H1 (cell line): ENCODE measurements at regions not wholly inside any gene's neighbourhood (a gene's known extent, or its start where the extent isn't known, plus 50 kb on each side); places are given as distances from the start of the nearest gene placed in this dataset.

Experiments used
- CTCF ChIA-PET: fragments of 300-600 bp; sonication (Branson Sonifier 250); formaldehyde crosslinking; loops from one replicate; lab custom pipeline; 2021; ENCODE audit not compliant: partially characterized antibody; lab: Charles Lee
- POLR2A ChIA-PET: fragments of 300-600 bp; sonication (Branson Sonifier 250); formaldehyde crosslinking; loops from one replicate; lab custom pipeline; 2021; ENCODE audit warnings: inconsistent platforms; ENCODE audit not compliant: partially characterized antibody; lab: Charles Lee
- DNase-seq, 2 experiments: peaks; one replicate each; pipeline versions ENCODE4 v3.0.0 to v3.0.0-alpha.2; 2010 to 2022; ENCODE audit warnings: low spot score in 2 of 2, low read depth in 1 of 2, mixed read lengths in 1 of 2
- FAIRE-seq: peaks from 2 replicates; lab custom pipeline; 2011; peaks lifted over from hg19 to GRCh38; lab: Jason Lieb, UNC
- H2AFZ ChIP-seq: 2 replicates; pipeline ENCODE4 v1.8.1; 2012; ENCODE audit warnings: low read length, inconsistent platforms
- H2AK5ac ChIP-seq: 2 replicates; pipeline ENCODE4 v1.6.1; 2013; ENCODE audit warnings: low read depth, low read length
- H2BK120ac ChIP-seq: replicated peaks from 2 replicates; pipeline ENCODE3; 2013; ENCODE audit warnings: low read depth, low read length, inconsistent platforms
- H2BK12ac ChIP-seq: 2 replicates; pipeline ENCODE4 v1.6.1; 2013; ENCODE audit warnings: low read depth, low read length
- H2BK15ac ChIP-seq: 2 replicates; pipeline ENCODE4 v1.6.1; 2013; ENCODE audit warnings: low read length
- H2BK20ac ChIP-seq: 2 replicates; pipeline ENCODE4 v1.6.1; 2013; ENCODE audit warnings: low read length
- H2BK5ac ChIP-seq: 2 replicates; pipeline ENCODE4 v1.6.1; 2013; ENCODE audit warnings: low read depth, low read length
- H3K14ac ChIP-seq: 2 replicates; pipeline ENCODE4 v1.6.1; 2013; ENCODE audit warnings: inconsistent platforms; ENCODE audit not compliant: insufficient read length
- H3K18ac ChIP-seq: 2 replicates; pipeline ENCODE4 v1.6.1; 2013; ENCODE audit warnings: low read length; ENCODE audit errors: extremely low read depth
- H3K23ac ChIP-seq: 2 replicates; pipeline ENCODE4 v1.6.1; 2013; ENCODE audit warnings: inconsistent platforms; ENCODE audit not compliant: insufficient read length
- H3K23me2 ChIP-seq: 2 replicates; pipeline ENCODE4 v1.6.1; 2013; ENCODE audit warnings: low read depth, low read length
- H3K27ac ChIP-seq: 2 replicates; pipeline ENCODE4 v1.6.1; 2011; ENCODE audit warnings: low read depth, low read length, inconsistent platforms
- H3K27me3 ChIP-seq, 4 experiments: replicated peaks in 1 of 4; 1 replicate in 1 of 4; 2 replicates in 3 of 4; pipeline versions ENCODE4 v1.6.1 to v1.8.1; 2011 to 2013; ENCODE audit warnings: low read length in 3 of 4, mild to moderate bottlenecking in 3 of 4, inconsistent platforms in 2 of 4, mixed read lengths in 2 of 4, moderate library complexity in 1 of 4; ENCODE audit not compliant: control insufficient read depth in 3 of 4, insufficient read depth in 3 of 4; ENCODE audit errors: extremely low read depth in 1 of 4
- H3K36me3 ChIP-seq, 4 experiments: 2 replicates each; pipeline versions ENCODE4 v1.6.1 to v1.8.1; 2011 to 2013; ENCODE audit warnings: mild to moderate bottlenecking in 4 of 4, low read length in 3 of 4, moderate library complexity in 2 of 4, control low read depth in 1 of 4, inconsistent platforms in 1 of 4; ENCODE audit not compliant: insufficient read depth in 4 of 4, control insufficient read depth in 2 of 4
- H3K4ac ChIP-seq: replicated peaks from 2 replicates; pipeline ENCODE3; 2013; ENCODE audit warnings: low read length, low read depth, mixed read lengths, inconsistent platforms; ENCODE audit not compliant: insufficient read length
- H3K4me1 ChIP-seq, 4 experiments: replicated peaks in 1 of 4; 1 replicate in 1 of 4; 2 replicates in 3 of 4; pipeline versions ENCODE4 v1.6.1 to v1.8.1; 2011 to 2013; ENCODE audit warnings: low read length in 3 of 4, inconsistent platforms in 2 of 4, mixed read lengths in 1 of 4; ENCODE audit not compliant: insufficient read depth in 4 of 4, control insufficient read depth in 3 of 4
- H3K4me2 ChIP-seq, 2 experiments: 2 replicates each; pipeline versions ENCODE4 v1.6.1 to v1.8.1; 2011 to 2013; ENCODE audit warnings: low read depth in 2 of 2, low read length in 2 of 2, control low read depth in 1 of 2, inconsistent platforms in 1 of 2, mild to moderate bottlenecking in 1 of 2; ENCODE audit not compliant: insufficient read depth in 1 of 2
- H3K4me3 ChIP-seq, 4 experiments: fragments of 200-600, 300-600 bp in 1 of 4; sonication (generic), shearing (Covaris generic), sonication (Bioruptor Twin) in 1 of 4; 2 replicates each; pipeline versions ENCODE4 v1.5.1 to v1.8.1; 2011 to 2016; ENCODE audit warnings: low read length in 4 of 4, low read depth in 3 of 4, control low read depth in 2 of 4, inconsistent platforms in 2 of 4, mild to moderate bottlenecking in 2 of 4, mixed read lengths in 1 of 4, moderate library complexity in 1 of 4; ENCODE audit not compliant: insufficient read depth in 2 of 4; ENCODE audit errors: extremely low read depth in 1 of 4
- H3K56ac ChIP-seq: replicated peaks from 2 replicates; pipeline ENCODE3; 2013; ENCODE audit warnings: low read depth, mild to moderate bottlenecking, mixed read lengths, low read length, inconsistent platforms; ENCODE audit not compliant: insufficient read length
- H3K79me1 ChIP-seq: 2 replicates; pipeline ENCODE4 v1.6.1; 2013; ENCODE audit warnings: low read depth, low read length, control low read depth
- H3K79me2 ChIP-seq, 2 experiments: 2 replicates each; pipeline versions ENCODE4 v1.6.1 to v1.8.1; 2012 to 2013; ENCODE audit warnings: low read length in 2 of 2, mild to moderate bottlenecking in 2 of 2, inconsistent platforms in 1 of 2; ENCODE audit not compliant: insufficient read depth in 2 of 2, control insufficient read depth in 1 of 2
- H3K9ac ChIP-seq, 4 experiments: replicated peaks in 1 of 4; 1 replicate in 1 of 4; 2 replicates in 3 of 4; pipeline versions ENCODE4 v1.6.1 to v1.8.1; 2011 to 2013; ENCODE audit warnings: low read depth in 3 of 4, low read length in 3 of 4, control low read depth in 2 of 4, mild to moderate bottlenecking in 2 of 4, moderate library complexity in 2 of 4, inconsistent platforms in 1 of 4; ENCODE audit errors: extremely low read depth in 1 of 4
- H3K9me3 ChIP-seq, 2 experiments: 2 replicates each; pipeline versions ENCODE4 v1.6.1 to v1.8.1; 2012 to 2013; ENCODE audit warnings: mild to moderate bottlenecking in 2 of 2, moderate library complexity in 2 of 2, control low read depth in 1 of 2, inconsistent platforms in 1 of 2, low read depth in 1 of 2, low read length in 1 of 2, mixed read lengths in 1 of 2; ENCODE audit not compliant: insufficient read depth in 2 of 2
- H4K20me1 ChIP-seq, 2 experiments: replicated peaks in 1 of 2; 2 replicates each; pipeline versions ENCODE3 to v1.8.1; 2011 to 2013; ENCODE audit warnings: inconsistent platforms in 2 of 2, low read length in 2 of 2, mild to moderate bottlenecking in 1 of 2; ENCODE audit not compliant: insufficient read depth in 2 of 2, control insufficient read depth in 1 of 2
- H4K5ac ChIP-seq: 2 replicates; pipeline ENCODE4 v1.6.1; 2013; ENCODE audit warnings: low read length, low read depth, mixed read lengths, inconsistent platforms; ENCODE audit not compliant: insufficient read length
- H4K8ac ChIP-seq: 2 replicates; pipeline ENCODE4 v1.8.0; 2013; ENCODE audit warnings: mild to moderate bottlenecking, moderate library complexity, low read length, inconsistent platforms; ENCODE audit not compliant: insufficient read depth; ENCODE audit errors: extremely low read depth
- H4K91ac ChIP-seq: replicated peaks from 2 replicates; pipeline ENCODE3; 2013; ENCODE audit warnings: low read length, mixed read lengths, inconsistent platforms; ENCODE audit not compliant: insufficient read length
- ASH2L ChIP-seq: fragments of 200-600, 300-600 bp; sonication (generic); IDR thresholded peaks from one replicate; pipeline ENCODE4 v1.7.1; 2017; ENCODE audit warnings: low read length
- BACH1 ChIP-seq: IDR thresholded peaks from 2 replicates; pipeline ENCODE4 v1.6.1; 2012; ENCODE audit warnings: low read length, improper control_type of control experiment
- BRCA1 ChIP-seq: IDR thresholded peaks from 2 replicates; pipeline ENCODE4 v1.6.1; 2012; ENCODE audit warnings: low read depth, low read length, improper control_type of control experiment
- CTBP2 ChIP-seq: IDR thresholded peaks from 2 replicates; pipeline ENCODE4 v1.7.0; 2011; ENCODE audit warnings: borderline replicate concordance, mild to moderate bottlenecking, moderate library complexity, mixed read lengths, low read length; ENCODE audit not compliant: insufficient read depth, insufficient read length
- HDAC6 ChIP-seq: IDR thresholded peaks from one replicate; pipeline ENCODE4 v1.7.1; 2012; ENCODE audit warnings: low read depth, mild to moderate bottlenecking, inconsistent platforms, low read length, moderate library complexity
- MAFK ChIP-seq: IDR thresholded peaks from 2 replicates; pipeline ENCODE4 v1.6.1; 2012; ENCODE audit warnings: low read depth, mild to moderate bottlenecking, improper control_type of control experiment, low read length
- NRF1 ChIP-seq: IDR thresholded peaks from 2 replicates; pipeline ENCODE4 v1.6.1; 2011; ENCODE audit warnings: mild to moderate bottlenecking, low read depth, low read length, improper control_type of control experiment
- TAF7 ChIP-seq: optimal IDR thresholded peaks from 2 replicates; pipeline ENCODE3; 2011; ENCODE audit warnings: low read depth, mild to moderate bottlenecking, inconsistent platforms, low read length, moderate library complexity, borderline replicate concordance
- WGBS, 2 experiments: shearing (Covaris generic) in 1 of 2; methylation state at CpG; one replicate each; pipeline versions ENCODE4 v1.1.6 to v1.1.7; 2013 to 2015; ENCODE audit warnings: low lambda C conversion rate in 2 of 2, mixed read lengths in 2 of 2, inconsistent platforms in 1 of 2, low coverage in 1 of 2, missing lambda C conversion rate in 1 of 2; ENCODE audit not compliant: insufficient replicate concordance in 2 of 2, insufficient coverage in 1 of 2, insufficient read length in 1 of 2; ENCODE audit errors: extremely low coverage in 1 of 2, missing lambda C conversion rate in 1 of 2; 5-methylcytosine and 5-hydroxymethylcytosine counted together
- TF ChIP-seq, protein P1 (sequence below): IDR thresholded peaks from 2 replicates; pipeline ENCODE4 v1.6.1; 2012; ENCODE audit warnings: inconsistent platforms
- TF ChIP-seq, protein P2 (sequence below): IDR thresholded peaks from 2 replicates; pipeline ENCODE4 v1.6.1; 2012; ENCODE audit warnings: low read length, inconsistent platforms
- TF ChIP-seq, protein P3 (sequence below): IDR thresholded peaks from 2 replicates; pipeline ENCODE4 v1.6.1; 2011; ENCODE audit warnings: low read depth, mild to moderate bottlenecking, low read length; ENCODE audit not compliant: insufficient read depth

DNA sequence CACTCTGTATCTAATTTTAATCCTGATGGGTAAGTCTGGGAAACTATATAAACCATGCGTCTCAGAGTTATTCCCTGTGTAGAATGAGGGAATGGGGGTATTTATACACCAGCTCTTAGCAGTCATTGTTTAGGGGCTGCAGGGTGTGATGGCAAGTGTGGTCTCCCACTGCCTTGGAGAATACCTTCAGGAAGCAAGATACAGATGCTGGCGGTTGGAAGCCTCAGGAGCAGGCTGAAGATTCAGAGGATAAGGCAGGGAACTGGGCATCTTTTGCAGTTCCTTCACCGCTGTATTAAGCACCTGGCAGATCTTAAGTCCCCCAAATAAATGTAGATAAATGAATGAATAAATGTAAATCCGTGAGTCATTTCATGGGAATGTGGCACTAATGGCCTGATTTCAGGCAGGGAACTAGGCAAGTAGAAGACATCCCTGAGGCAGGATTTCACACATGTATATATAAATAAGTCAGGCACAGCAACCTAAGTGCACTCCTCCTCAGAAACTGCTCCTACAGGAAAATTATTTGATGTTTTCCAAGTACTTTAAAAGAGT is 209.2 kb upstream of the GADL1 start:
- Histone ChIP-seq H3K27me3 (no peaks in the 10 kb centered on the region), H3K14ac (no peak overlapping the region), H3K4me3 (no peak overlapping the region), H4K91ac (no peak overlapping the region), H2BK5ac (no peak overlapping the region), H3K9me3 (no peaks in the 10 kb centered on the region), H2BK20ac (no peak overlapping the region), H3K4me2 (no peak overlapping the region), H2BK120ac (no peak overlapping the region), H3K79me1 (no peaks in the 10 kb centered on the region), H3K23me2 (no peaks in the 10 kb centered on the region), H3K36me3 (no peaks in the 10 kb centered on the region), H3K79me2 (no peaks in the 10 kb centered on the region), H4K5ac (no peak overlapping the region), H3K23ac (no peak overlapping the region), H2AK5ac (no peak overlapping the region), H3K4ac (no peak overlapping the region), H2BK12ac (no peak overlapping the region), H3K4me1 (peaks cover 0 to 3% (median 1%) of the 10 kb centered on the region in 4 experiments; a peak in 2 of 7 replicates), H3K18ac (no peak overlapping the region), H3K56ac (no peak overlapping the region), H4K8ac (no peak overlapping the region), H2BK15ac (no peak overlapping the region), H3K27ac (no peak overlapping the region), H2AFZ (no peak overlapping the region), H3K9ac (no peak overlapping the region), H4K20me1 (no peaks in the 10 kb centered on the region)
- no peak for FAIRE-seq
- ChIA-PET POLR2A (interaction anchor here (0.5 kb wide), 1 partner anchor 104 kb away, joined by 3 read pairs; no protein-coding TSS in a partner anchor), CTCF (interaction anchor here (1.4 kb wide), 1 partner anchor 34 kb away, joined by 3 read pairs; no protein-coding TSS in a partner anchor)
- no peak for DNase-seq
- 65% methylated on average over 4 of the region's 4 CpGs; no CpG with 5 or more reads in 1 of the 2 experiments for WGBS, 2 experiments
- TF ChIP-seq BRCA1 = no peak
- TF ChIP-seq, protein P1, sequence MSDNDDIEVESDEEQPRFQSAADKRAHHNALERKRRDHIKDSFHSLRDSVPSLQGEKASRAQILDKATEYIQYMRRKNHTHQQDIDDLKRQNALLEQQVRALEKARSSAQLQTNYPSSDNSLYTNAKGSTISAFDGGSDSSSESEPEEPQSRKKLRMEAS = no peak
- TF ChIP-seq MAFK = no peak
- TF ChIP-seq ASH2L = no peak
- no peak for TF ChIP-seq TAF7
- no peak for TF ChIP-seq CTBP2
- no peak for TF ChIP-seq HDAC6
- TF ChIP-seq, protein P2, sequence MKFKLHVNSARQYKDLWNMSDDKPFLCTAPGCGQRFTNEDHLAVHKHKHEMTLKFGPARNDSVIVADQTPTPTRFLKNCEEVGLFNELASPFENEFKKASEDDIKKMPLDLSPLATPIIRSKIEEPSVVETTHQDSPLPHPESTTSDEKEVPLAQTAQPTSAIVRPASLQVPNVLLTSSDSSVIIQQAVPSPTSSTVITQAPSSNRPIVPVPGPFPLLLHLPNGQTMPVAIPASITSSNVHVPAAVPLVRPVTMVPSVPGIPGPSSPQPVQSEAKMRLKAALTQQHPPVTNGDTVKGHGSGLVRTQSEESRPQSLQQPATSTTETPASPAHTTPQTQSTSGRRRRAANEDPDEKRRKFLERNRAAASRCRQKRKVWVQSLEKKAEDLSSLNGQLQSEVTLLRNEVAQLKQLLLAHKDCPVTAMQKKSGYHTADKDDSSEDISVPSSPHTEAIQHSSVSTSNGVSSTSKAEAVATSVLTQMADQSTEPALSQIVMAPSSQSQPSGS = no peak
- TF ChIP-seq, protein P3, sequence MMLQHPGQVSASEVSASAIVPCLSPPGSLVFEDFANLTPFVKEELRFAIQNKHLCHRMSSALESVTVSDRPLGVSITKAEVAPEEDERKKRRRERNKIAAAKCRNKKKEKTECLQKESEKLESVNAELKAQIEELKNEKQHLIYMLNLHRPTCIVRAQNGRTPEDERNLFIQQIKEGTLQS = no peak
- TF ChIP-seq NRF1 = no peak
- no peak for TF ChIP-seq BACH1
